ENCODE measurements at regions not wholly inside any gene's neighbourhood (a gene's known extent, or its start where the extent isn't known, plus 50 kb on each side); places are given as distances from the start of the nearest gene placed in this dataset.
"Not testable (repeated sequence)": the region's sequence is repeated elsewhere in the genome, so short reads cannot be mapped to it uniquely, and the experiment has no call there.

DNA sequence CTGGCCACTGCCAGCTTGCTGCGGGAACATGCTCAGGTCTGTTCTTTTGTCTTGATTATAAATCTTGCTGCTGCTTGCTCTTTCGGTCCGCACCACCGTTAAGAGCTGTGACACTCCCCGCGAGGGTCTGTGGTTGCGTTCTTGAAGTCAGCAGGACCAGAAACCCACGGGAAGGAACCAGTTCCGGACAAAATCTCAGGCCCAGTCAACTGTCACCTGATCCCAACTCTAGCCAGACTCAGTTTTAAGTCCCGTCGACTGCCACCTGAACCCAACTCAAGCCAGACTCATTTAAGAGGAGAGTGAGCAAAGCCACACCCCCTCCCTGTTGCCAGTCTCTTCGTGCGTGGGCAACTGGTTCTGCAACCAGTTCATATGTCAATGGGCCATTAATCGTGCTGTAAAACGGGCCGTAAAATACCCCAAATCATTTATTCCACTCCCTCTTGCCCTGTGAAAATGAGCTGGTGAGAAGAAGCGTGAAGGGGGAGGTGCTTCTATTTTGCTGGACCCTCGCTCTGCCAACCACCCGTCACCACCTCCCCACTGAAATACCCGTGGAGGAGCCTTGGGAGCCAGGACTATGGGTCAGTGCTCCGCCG lies 224.3 kb downstream of the NDUFA10 start:
- no peaks in the 10 kb centered on the region for H3K79me2 ChIP-seq (ENCODE audit: insufficient read depth, low read length)
- H3K9me3 Mint-ChIP-seq: peaks cover 0 to 14% (median 10%) of the 10 kb centered on the region in 7 donors
- H3K27ac ChIP-seq (ENCODE audit: low read depth in 1 of 2, low read length in 2 of 2): no peak overlapping the region
- intact Hi-C loops (cut with micrococcal nuclease): no loop called here
- WGBS (ENCODE audit: insufficient coverage): 93% methylated on average over 13 of the region's 22 CpGs
- H3K36me3 Mint-ChIP-seq: no peaks in the 10 kb centered on the region
- H3K4me2 ChIP-seq (replicated peaks; ENCODE audit: extremely low read depth, low read length, poor library complexity, severe bottlenecking): no peak overlapping the region
- no peaks in the 10 kb centered on the region for H3K4me1 Mint-ChIP-seq
- H3K27me3 Mint-ChIP-seq (ENCODE audit: low read depth in 3 of 3): peaks cover 6 to 12% (median 10%) of the 10 kb centered on the region in 3 donors
- TF ChIP-seq, protein P1, sequence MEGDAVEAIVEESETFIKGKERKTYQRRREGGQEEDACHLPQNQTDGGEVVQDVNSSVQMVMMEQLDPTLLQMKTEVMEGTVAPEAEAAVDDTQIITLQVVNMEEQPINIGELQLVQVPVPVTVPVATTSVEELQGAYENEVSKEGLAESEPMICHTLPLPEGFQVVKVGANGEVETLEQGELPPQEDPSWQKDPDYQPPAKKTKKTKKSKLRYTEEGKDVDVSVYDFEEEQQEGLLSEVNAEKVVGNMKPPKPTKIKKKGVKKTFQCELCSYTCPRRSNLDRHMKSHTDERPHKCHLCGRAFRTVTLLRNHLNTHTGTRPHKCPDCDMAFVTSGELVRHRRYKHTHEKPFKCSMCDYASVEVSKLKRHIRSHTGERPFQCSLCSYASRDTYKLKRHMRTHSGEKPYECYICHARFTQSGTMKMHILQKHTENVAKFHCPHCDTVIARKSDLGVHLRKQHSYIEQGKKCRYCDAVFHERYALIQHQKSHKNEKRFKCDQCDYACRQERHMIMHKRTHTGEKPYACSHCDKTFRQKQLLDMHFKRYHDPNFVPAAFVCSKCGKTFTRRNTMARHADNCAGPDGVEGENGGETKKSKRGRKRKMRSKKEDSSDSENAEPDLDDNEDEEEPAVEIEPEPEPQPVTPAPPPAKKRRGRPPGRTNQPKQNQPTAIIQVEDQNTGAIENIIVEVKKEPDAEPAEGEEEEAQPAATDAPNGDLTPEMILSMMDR (IDR thresholded peaks at IDR 0.05): no peak
- DNase-seq: no peak
- no peaks in the 10 kb centered on the region for H3K4me1 ChIP-seq (ENCODE audit: control insufficient read depth in 1 of 2, insufficient read depth in 2 of 2, low read length in 2 of 2)
- peaks cover 0 to 6% of the 10 kb centered on the region in 2 donors for H3K9me3 ChIP-seq (replicated peaks in 1 of 2; ENCODE audit: control insufficient read depth in 1 of 2, insufficient read depth in 1 of 2, low read length in 2 of 2)
- H3K9ac ChIP-seq (ENCODE audit: insufficient read depth, low read length, poor library complexity, severe bottlenecking): no peak overlapping the region
- H3K4me3 ChIP-seq (replicated peaks in 1 of 3; ENCODE audit: low read depth in 2 of 3, low read length in 3 of 3): no peak overlapping the region
- no peaks in the 10 kb centered on the region for H3K36me3 ChIP-seq (replicated peaks in 1 of 2; ENCODE audit: control insufficient read depth in 1 of 2, insufficient read depth in 2 of 2, low read length in 2 of 2)
- no peak overlapping the region for H2AFZ ChIP-seq (ENCODE audit: insufficient read depth, low read depth, low read length, poor library complexity, severe bottlenecking)
- no peaks in the 10 kb centered on the region for H4K20me1 ChIP-seq (ENCODE audit: insufficient read depth, low read length)
- H3K27me3 ChIP-seq (ENCODE audit: control insufficient read depth in 2 of 2, insufficient read depth in 2 of 2, low read length in 2 of 2): no peaks in the 10 kb centered on the region
- no peak overlapping the region for H3K4me3 Mint-ChIP-seq
- no peak overlapping the region for H3K27ac Mint-ChIP-seq

DNA sequence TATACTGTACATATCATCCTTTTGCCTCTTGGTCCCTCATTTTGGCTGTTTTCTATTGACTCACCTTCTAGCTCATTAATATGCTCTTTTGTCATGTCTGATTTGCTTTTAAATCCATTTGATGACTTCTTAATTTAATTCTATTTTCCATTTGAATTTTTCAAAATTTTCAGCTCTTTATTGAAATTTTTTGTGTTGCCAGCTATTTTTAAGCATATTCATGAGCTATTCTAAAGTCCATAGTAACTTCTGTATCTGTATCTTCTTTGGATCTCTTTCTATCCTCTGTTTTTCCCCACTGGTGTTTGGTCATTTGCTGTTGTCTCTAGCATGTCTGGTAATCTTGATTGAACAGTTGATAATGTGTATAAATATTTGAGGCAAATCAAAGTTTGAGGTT lies 227.8 kb downstream of the NDUFA10 start:
- peaks cover 3 to 19% (median 14%) of the 10 kb centered on the region in 7 donors for H3K9me3 Mint-ChIP-seq
- H3K9ac ChIP-seq (ENCODE audit: insufficient read depth, low read length, poor library complexity, severe bottlenecking): no peak overlapping the region
- H3K27ac Mint-ChIP-seq: no peak overlapping the region
- intact Hi-C loops (cut with micrococcal nuclease): no loop called here
- no peak for DNase-seq
- H3K4me1 ChIP-seq (ENCODE audit: control insufficient read depth in 1 of 2, insufficient read depth in 2 of 2, low read length in 2 of 2): no peaks in the 10 kb centered on the region
- no peak overlapping the region for H3K4me3 Mint-ChIP-seq
- H3K36me3 ChIP-seq (replicated peaks in 1 of 2; ENCODE audit: control insufficient read depth in 1 of 2, insufficient read depth in 2 of 2, low read length in 2 of 2): no peaks in the 10 kb centered on the region
- no peaks in the 10 kb centered on the region for H3K36me3 Mint-ChIP-seq
- no peaks in the 10 kb centered on the region for H4K20me1 ChIP-seq (ENCODE audit: insufficient read depth, low read length)
- no peaks in the 10 kb centered on the region for H3K79me2 ChIP-seq (ENCODE audit: insufficient read depth, low read length)
- peaks cover 0 to 6% of the 10 kb centered on the region in 2 donors for H3K9me3 ChIP-seq (replicated peaks in 1 of 2; ENCODE audit: control insufficient read depth in 1 of 2, insufficient read depth in 1 of 2, low read length in 2 of 2)
- peaks cover 7 to 11% (median 8%) of the 10 kb centered on the region in 3 donors for H3K27me3 Mint-ChIP-seq (ENCODE audit: low read depth in 3 of 3)
- H3K27ac ChIP-seq (ENCODE audit: low read depth in 1 of 2, low read length in 2 of 2): no peak overlapping the region
- no peaks in the 10 kb centered on the region for H3K27me3 ChIP-seq (ENCODE audit: control insufficient read depth in 2 of 2, insufficient read depth in 2 of 2, low read length in 2 of 2)
- H3K4me3 ChIP-seq (replicated peaks in 1 of 3; ENCODE audit: low read depth in 2 of 3, low read length in 3 of 3): no peak overlapping the region
- no peaks in the 10 kb centered on the region for H3K4me1 Mint-ChIP-seq
- TF ChIP-seq, protein P1 (IDR thresholded peaks at IDR 0.05): no peak
- no peak overlapping the region for H3K4me2 ChIP-seq (replicated peaks; ENCODE audit: extremely low read depth, low read length, poor library complexity, severe bottlenecking)
- no peak overlapping the region for H2AFZ ChIP-seq (ENCODE audit: insufficient read depth, low read depth, low read length, poor library complexity, severe bottlenecking)

DNA sequence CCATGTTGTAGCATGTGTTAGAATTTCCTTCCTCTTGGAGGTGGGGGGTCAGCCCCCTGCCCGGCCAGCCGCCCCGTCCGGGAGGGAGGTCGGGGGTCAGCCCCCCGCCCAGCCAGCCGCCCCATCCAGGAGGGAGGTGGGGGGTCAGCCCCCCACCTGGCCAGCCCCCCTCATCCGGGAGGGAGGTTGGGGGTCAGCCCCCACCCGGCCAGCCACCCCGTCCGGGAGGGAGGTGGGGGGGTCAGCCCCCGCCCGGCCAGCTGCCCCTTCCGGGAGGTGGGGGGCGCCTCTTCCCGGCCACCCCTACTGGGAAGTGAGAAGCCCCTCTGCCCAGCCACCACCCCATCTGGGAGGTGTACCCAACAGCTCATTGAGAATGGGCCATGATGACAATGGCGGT lies 229.4 kb downstream of the NDUFA10 start:
- H3K4me1 ChIP-seq (ENCODE audit: control insufficient read depth in 1 of 2, insufficient read depth in 2 of 2, low read length in 2 of 2); H3K9ac ChIP-seq (ENCODE audit: insufficient read depth, low read length, poor library complexity, severe bottlenecking); H2AFZ ChIP-seq (ENCODE audit: insufficient read depth, low read depth, low read length, poor library complexity, severe bottlenecking); H3K36me3 ChIP-seq (replicated peaks in 1 of 2; ENCODE audit: control insufficient read depth in 1 of 2, insufficient read depth in 2 of 2, low read length in 2 of 2); H4K20me1 ChIP-seq (ENCODE audit: insufficient read depth, low read length); H3K4me2 ChIP-seq (replicated peaks; ENCODE audit: extremely low read depth, low read length, poor library complexity, severe bottlenecking); H3K4me3 Mint-ChIP-seq; H3K27me3 Mint-ChIP-seq (ENCODE audit: low read depth in 3 of 3); H3K36me3 Mint-ChIP-seq; DNase-seq; H3K27ac Mint-ChIP-seq; H3K4me1 Mint-ChIP-seq; intact Hi-C loops (cut with micrococcal nuclease); H3K9me3 ChIP-seq (replicated peaks in 1 of 2; ENCODE audit: control insufficient read depth in 1 of 2, insufficient read depth in 1 of 2, low read length in 2 of 2); H3K27me3 ChIP-seq (ENCODE audit: control insufficient read depth in 2 of 2, insufficient read depth in 2 of 2, low read length in 2 of 2); H3K4me3 ChIP-seq (replicated peaks in 1 of 3; ENCODE audit: low read depth in 2 of 3, low read length in 3 of 3); H3K27ac ChIP-seq (ENCODE audit: low read depth in 1 of 2, low read length in 2 of 2); H3K79me2 ChIP-seq (ENCODE audit: insufficient read depth, low read length): not testable (repeated sequence)
- peaks cover 3 to 18% (median 10%) of the 10 kb centered on the region in 7 donors for H3K9me3 Mint-ChIP-seq
- no CpG with 5 or more reads among the region's 17 CpGs for WGBS (ENCODE audit: insufficient coverage)
